H1 (cell line): ENCODE measurements at regions not wholly inside any gene's neighbourhood (a gene's known extent, or its start where the extent isn't known, plus 50 kb on each side); places are given as distances from the start of the nearest gene placed in this dataset.
A peak's percentile ranks its signal among the peaks of the same experiment; 100 is the strongest.

Experiments
- CTCF ChIA-PET: fragments of 300-600 bp; sonication (Branson Sonifier 250); formaldehyde crosslinking; loops from one replicate; lab custom pipeline; 2021; ENCODE audit not compliant: partially characterized antibody; lab: Charles Lee
- POLR2A ChIA-PET: fragments of 300-600 bp; sonication (Branson Sonifier 250); formaldehyde crosslinking; loops from one replicate; lab custom pipeline; 2021; ENCODE audit warnings: inconsistent platforms; ENCODE audit not compliant: partially characterized antibody; lab: Charles Lee
- DNase-seq, 2 experiments: peaks; one replicate each; pipeline versions ENCODE4 v3.0.0 to v3.0.0-alpha.2; 2010 to 2022; ENCODE audit warnings: low spot score in 2 of 2, low read depth in 1 of 2, mixed read lengths in 1 of 2
- FAIRE-seq: peaks from 2 replicates; lab custom pipeline; 2011; peaks lifted over from hg19 to GRCh38; lab: Jason Lieb, UNC
- H2AFZ ChIP-seq: 2 replicates; pipeline ENCODE4 v1.8.1; 2012; ENCODE audit warnings: low read length, inconsistent platforms
- H2AK5ac ChIP-seq: 2 replicates; pipeline ENCODE4 v1.6.1; 2013; ENCODE audit warnings: low read depth, low read length
- H2BK120ac ChIP-seq: replicated peaks from 2 replicates; pipeline ENCODE3; 2013; ENCODE audit warnings: low read depth, low read length, inconsistent platforms
- H2BK12ac ChIP-seq: 2 replicates; pipeline ENCODE4 v1.6.1; 2013; ENCODE audit warnings: low read depth, low read length
- H2BK15ac ChIP-seq: 2 replicates; pipeline ENCODE4 v1.6.1; 2013; ENCODE audit warnings: low read length
- H2BK20ac ChIP-seq: 2 replicates; pipeline ENCODE4 v1.6.1; 2013; ENCODE audit warnings: low read length
- H2BK5ac ChIP-seq: 2 replicates; pipeline ENCODE4 v1.6.1; 2013; ENCODE audit warnings: low read depth, low read length
- H3K14ac ChIP-seq: 2 replicates; pipeline ENCODE4 v1.6.1; 2013; ENCODE audit warnings: inconsistent platforms; ENCODE audit not compliant: insufficient read length
- H3K18ac ChIP-seq: 2 replicates; pipeline ENCODE4 v1.6.1; 2013; ENCODE audit warnings: low read length; ENCODE audit errors: extremely low read depth
- H3K23ac ChIP-seq: 2 replicates; pipeline ENCODE4 v1.6.1; 2013; ENCODE audit warnings: inconsistent platforms; ENCODE audit not compliant: insufficient read length
- H3K23me2 ChIP-seq: 2 replicates; pipeline ENCODE4 v1.6.1; 2013; ENCODE audit warnings: low read depth, low read length
- H3K27ac ChIP-seq: 2 replicates; pipeline ENCODE4 v1.6.1; 2011; ENCODE audit warnings: low read depth, low read length, inconsistent platforms
- H3K27me3 ChIP-seq, 4 experiments: replicated peaks in 1 of 4; 1 replicate in 1 of 4; 2 replicates in 3 of 4; pipeline versions ENCODE4 v1.6.1 to v1.8.1; 2011 to 2013; ENCODE audit warnings: low read length in 3 of 4, mild to moderate bottlenecking in 3 of 4, inconsistent platforms in 2 of 4, mixed read lengths in 2 of 4, moderate library complexity in 1 of 4; ENCODE audit not compliant: control insufficient read depth in 3 of 4, insufficient read depth in 3 of 4; ENCODE audit errors: extremely low read depth in 1 of 4
- H3K36me3 ChIP-seq, 4 experiments: 2 replicates each; pipeline versions ENCODE4 v1.6.1 to v1.8.1; 2011 to 2013; ENCODE audit warnings: mild to moderate bottlenecking in 4 of 4, low read length in 3 of 4, moderate library complexity in 2 of 4, control low read depth in 1 of 4, inconsistent platforms in 1 of 4; ENCODE audit not compliant: insufficient read depth in 4 of 4, control insufficient read depth in 2 of 4
- H3K4ac ChIP-seq: replicated peaks from 2 replicates; pipeline ENCODE3; 2013; ENCODE audit warnings: low read length, low read depth, mixed read lengths, inconsistent platforms; ENCODE audit not compliant: insufficient read length
- H3K4me1 ChIP-seq, 4 experiments: replicated peaks in 1 of 4; 1 replicate in 1 of 4; 2 replicates in 3 of 4; pipeline versions ENCODE4 v1.6.1 to v1.8.1; 2011 to 2013; ENCODE audit warnings: low read length in 3 of 4, inconsistent platforms in 2 of 4, mixed read lengths in 1 of 4; ENCODE audit not compliant: insufficient read depth in 4 of 4, control insufficient read depth in 3 of 4
- H3K4me2 ChIP-seq, 2 experiments: 2 replicates each; pipeline versions ENCODE4 v1.6.1 to v1.8.1; 2011 to 2013; ENCODE audit warnings: low read depth in 2 of 2, low read length in 2 of 2, control low read depth in 1 of 2, inconsistent platforms in 1 of 2, mild to moderate bottlenecking in 1 of 2; ENCODE audit not compliant: insufficient read depth in 1 of 2
- H3K4me3 ChIP-seq, 4 experiments: fragments of 200-600, 300-600 bp in 1 of 4; sonication (generic), shearing (Covaris generic), sonication (Bioruptor Twin) in 1 of 4; 2 replicates each; pipeline versions ENCODE4 v1.5.1 to v1.8.1; 2011 to 2016; ENCODE audit warnings: low read length in 4 of 4, low read depth in 3 of 4, control low read depth in 2 of 4, inconsistent platforms in 2 of 4, mild to moderate bottlenecking in 2 of 4, mixed read lengths in 1 of 4, moderate library complexity in 1 of 4; ENCODE audit not compliant: insufficient read depth in 2 of 4; ENCODE audit errors: extremely low read depth in 1 of 4
- H3K56ac ChIP-seq: replicated peaks from 2 replicates; pipeline ENCODE3; 2013; ENCODE audit warnings: low read depth, mild to moderate bottlenecking, mixed read lengths, low read length, inconsistent platforms; ENCODE audit not compliant: insufficient read length
- H3K79me1 ChIP-seq: 2 replicates; pipeline ENCODE4 v1.6.1; 2013; ENCODE audit warnings: low read depth, low read length, control low read depth
- H3K79me2 ChIP-seq, 2 experiments: 2 replicates each; pipeline versions ENCODE4 v1.6.1 to v1.8.1; 2012 to 2013; ENCODE audit warnings: low read length in 2 of 2, mild to moderate bottlenecking in 2 of 2, inconsistent platforms in 1 of 2; ENCODE audit not compliant: insufficient read depth in 2 of 2, control insufficient read depth in 1 of 2
- H3K9ac ChIP-seq, 4 experiments: replicated peaks in 1 of 4; 1 replicate in 1 of 4; 2 replicates in 3 of 4; pipeline versions ENCODE4 v1.6.1 to v1.8.1; 2011 to 2013; ENCODE audit warnings: low read depth in 3 of 4, low read length in 3 of 4, control low read depth in 2 of 4, mild to moderate bottlenecking in 2 of 4, moderate library complexity in 2 of 4, inconsistent platforms in 1 of 4; ENCODE audit errors: extremely low read depth in 1 of 4
- H3K9me3 ChIP-seq, 2 experiments: 2 replicates each; pipeline versions ENCODE4 v1.6.1 to v1.8.1; 2012 to 2013; ENCODE audit warnings: mild to moderate bottlenecking in 2 of 2, moderate library complexity in 2 of 2, control low read depth in 1 of 2, inconsistent platforms in 1 of 2, low read depth in 1 of 2, low read length in 1 of 2, mixed read lengths in 1 of 2; ENCODE audit not compliant: insufficient read depth in 2 of 2
- H4K20me1 ChIP-seq, 2 experiments: replicated peaks in 1 of 2; 2 replicates each; pipeline versions ENCODE3 to v1.8.1; 2011 to 2013; ENCODE audit warnings: inconsistent platforms in 2 of 2, low read length in 2 of 2, mild to moderate bottlenecking in 1 of 2; ENCODE audit not compliant: insufficient read depth in 2 of 2, control insufficient read depth in 1 of 2
- H4K5ac ChIP-seq: 2 replicates; pipeline ENCODE4 v1.6.1; 2013; ENCODE audit warnings: low read length, low read depth, mixed read lengths, inconsistent platforms; ENCODE audit not compliant: insufficient read length
- H4K8ac ChIP-seq: 2 replicates; pipeline ENCODE4 v1.8.0; 2013; ENCODE audit warnings: mild to moderate bottlenecking, moderate library complexity, low read length, inconsistent platforms; ENCODE audit not compliant: insufficient read depth; ENCODE audit errors: extremely low read depth
- H4K91ac ChIP-seq: replicated peaks from 2 replicates; pipeline ENCODE3; 2013; ENCODE audit warnings: low read length, mixed read lengths, inconsistent platforms; ENCODE audit not compliant: insufficient read length
- CHD2 ChIP-seq: IDR thresholded peaks from 2 replicates; pipeline ENCODE4 v1.6.1; 2012; ENCODE audit warnings: low read length, improper control_type of control experiment
- CREB1 ChIP-seq: IDR thresholded peaks from 2 replicates; pipeline ENCODE4 v1.6.1; 2012; ENCODE audit warnings: inconsistent platforms
- EZH2 ChIP-seq: fragments of 200-600 bp; sonication (generic); IDR thresholded peaks from 2 replicates; pipeline ENCODE4 v1.7.1; 2012; ENCODE audit warnings: low read depth, mild to moderate bottlenecking, moderate library complexity, low read length, inconsistent platforms; ENCODE audit not compliant: severe bottlenecking
- JUND ChIP-seq: IDR thresholded peaks from 2 replicates; pipeline ENCODE4 v1.6.1; 2011; ENCODE audit warnings: mild to moderate bottlenecking, improper control_type of control experiment, low read length
- MAFK ChIP-seq: IDR thresholded peaks from 2 replicates; pipeline ENCODE4 v1.6.1; 2012; ENCODE audit warnings: low read depth, mild to moderate bottlenecking, improper control_type of control experiment, low read length
- PHF8 ChIP-seq: fragments of 200-600 bp; sonication (generic); conservative IDR thresholded peaks from 2 replicates; pipeline ENCODE4 v1.7.1; 2012; ENCODE audit warnings: low read depth, mild to moderate bottlenecking, inconsistent platforms, low read length, moderate library complexity
- TBP ChIP-seq: IDR thresholded peaks from 2 replicates; pipeline ENCODE4 v1.6.1; 2011; ENCODE audit warnings: low read depth, low read length, improper control_type of control experiment
- USF2 ChIP-seq: IDR thresholded peaks from 2 replicates; pipeline ENCODE4 v1.6.1; 2011; ENCODE audit warnings: low read length, improper control_type of control experiment
- ZNF274 ChIP-seq: IDR thresholded peaks from 2 replicates; pipeline ENCODE4 v1.7.0; 2012; ENCODE audit warnings: low read length, borderline replicate concordance; ENCODE audit errors: extremely low read depth
- WGBS, 2 experiments: shearing (Covaris generic) in 1 of 2; methylation state at CpG; one replicate each; pipeline versions ENCODE4 v1.1.6 to v1.1.7; 2013 to 2015; ENCODE audit warnings: low lambda C conversion rate in 2 of 2, mixed read lengths in 2 of 2, inconsistent platforms in 1 of 2, low coverage in 1 of 2, missing lambda C conversion rate in 1 of 2; ENCODE audit not compliant: insufficient replicate concordance in 2 of 2, insufficient coverage in 1 of 2, insufficient read length in 1 of 2; ENCODE audit errors: extremely low coverage in 1 of 2, missing lambda C conversion rate in 1 of 2; 5-methylcytosine and 5-hydroxymethylcytosine counted together

- H4K91ac ChIP-seq, result no peak overlapping the region
- no peak for TF ChIP-seq EZH2
- TF ChIP-seq JUND, result no peak
- no peak for TF ChIP-seq TBP
- no peak for TF ChIP-seq CREB1
- no peak for TF ChIP-seq CHD2
- no peak for TF ChIP-seq MAFK
- TF ChIP-seq USF2, result no peak
- no peak for TF ChIP-seq ZNF274
- no peak for TF ChIP-seq PHF8
- TF ChIP-seq, all 59 proteins: peak for 0
- Histone ChIP-seq H3K79me2 (no peaks in the 10 kb centered on the region), H3K56ac (no peak overlapping the region), H4K20me1 (no peaks in the 10 kb centered on the region), H3K23me2 (no peaks in the 10 kb centered on the region), H3K18ac (peak overlapping the region; percentile 48; the same call in 1 of the 2 replicates), H3K36me3 (no peaks in the 10 kb centered on the region), H2BK120ac (no peak overlapping the region), H3K4me2 (no peak overlapping the region), H2BK15ac (no peak overlapping the region), H2BK20ac (0 out of 2 replicates have a peak overlapping the region, but pooled peaks have one; percentile 66), H3K23ac (no peak overlapping the region), H4K5ac (no peak overlapping the region), H3K27me3 (no peaks in the 10 kb centered on the region), H3K79me1 (no peaks in the 10 kb centered on the region), H3K14ac (no peak overlapping the region), H2AK5ac (no peak overlapping the region), H3K4me1 (peaks cover 0 to 18% (median 2%) of the 10 kb centered on the region in 4 experiments; a peak in 4 of 7 replicates), H4K8ac (no peak overlapping the region), H3K4me3 (no peak overlapping the region), H3K9me3 (no peaks in the 10 kb centered on the region), H3K27ac (no peak overlapping the region), H2BK12ac (no peak overlapping the region), H3K4ac (no peak overlapping the region), H3K9ac (peak overlapping the region in 1 of 4 experiments; percentile 11; a peak in 1 of 7 replicates), H2BK5ac (no peak overlapping the region; the same call in 1 of the 2 replicates), H2AFZ (no peak overlapping the region)
- CTCF ChIA-PET, result interaction anchor here (0.9 to 2.5 kb wide), 7 partner anchors 10 to 439 kb away, joined by 3 to 9 read pairs (median 3); partner anchors contain the start of gene DISP3
- POLR2A ChIA-PET, result interaction anchor here (1.5 kb wide), 1 partner anchor 10 kb away, joined by 3 read pairs; no protein-coding TSS in a partner anchor
- FAIRE-seq, result no peak
- no peak for DNase-seq
- WGBS, 2 experiments, result 83% methylated on average over 19 of the region's 19 CpGs; no CpG with 5 or more reads in 1 of the 2 experiments
Measured at GRCh38 chr1:11345971-11346715, 73.1 kb downstream of the UBIAD1 start.
